ENCODE measurements at regions not wholly inside any gene's neighbourhood (a gene's known extent, or its start where the extent isn't known, plus 50 kb on each side); places are given as distances from the start of the nearest gene placed in this dataset.

DNA sequence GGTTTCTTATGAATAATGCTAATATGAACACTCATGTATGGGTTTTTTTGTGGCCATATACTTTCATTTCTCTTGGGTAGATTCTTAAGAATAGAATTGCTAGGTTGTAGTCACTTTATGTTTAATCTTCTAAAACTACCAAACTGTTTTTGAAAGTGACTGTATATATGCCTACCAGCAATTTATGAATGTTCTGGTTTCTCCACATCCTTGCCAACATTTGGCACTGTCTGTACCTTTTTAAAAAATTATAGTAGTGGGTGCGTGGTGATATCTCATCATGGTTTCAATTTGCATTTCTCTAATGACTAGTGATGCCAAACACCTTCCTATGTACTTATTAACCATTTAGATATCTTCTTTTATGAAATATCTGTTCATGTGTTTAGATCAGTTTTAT is 110.6 kb upstream of the RIOK3 start:
- Histone ChIP-seq H3K9me3 (no peaks in the 10 kb centered on the region), H3K27ac (no peak overlapping the region), H3K27me3 (no peaks in the 10 kb centered on the region), H3K4me1 (no peaks in the 10 kb centered on the region), H3K4me3 (no peak overlapping the region), H3K36me3 (no peaks in the 10 kb centered on the region)
- TF ChIP-seq, protein P1, sequence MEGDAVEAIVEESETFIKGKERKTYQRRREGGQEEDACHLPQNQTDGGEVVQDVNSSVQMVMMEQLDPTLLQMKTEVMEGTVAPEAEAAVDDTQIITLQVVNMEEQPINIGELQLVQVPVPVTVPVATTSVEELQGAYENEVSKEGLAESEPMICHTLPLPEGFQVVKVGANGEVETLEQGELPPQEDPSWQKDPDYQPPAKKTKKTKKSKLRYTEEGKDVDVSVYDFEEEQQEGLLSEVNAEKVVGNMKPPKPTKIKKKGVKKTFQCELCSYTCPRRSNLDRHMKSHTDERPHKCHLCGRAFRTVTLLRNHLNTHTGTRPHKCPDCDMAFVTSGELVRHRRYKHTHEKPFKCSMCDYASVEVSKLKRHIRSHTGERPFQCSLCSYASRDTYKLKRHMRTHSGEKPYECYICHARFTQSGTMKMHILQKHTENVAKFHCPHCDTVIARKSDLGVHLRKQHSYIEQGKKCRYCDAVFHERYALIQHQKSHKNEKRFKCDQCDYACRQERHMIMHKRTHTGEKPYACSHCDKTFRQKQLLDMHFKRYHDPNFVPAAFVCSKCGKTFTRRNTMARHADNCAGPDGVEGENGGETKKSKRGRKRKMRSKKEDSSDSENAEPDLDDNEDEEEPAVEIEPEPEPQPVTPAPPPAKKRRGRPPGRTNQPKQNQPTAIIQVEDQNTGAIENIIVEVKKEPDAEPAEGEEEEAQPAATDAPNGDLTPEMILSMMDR (IDR thresholded peaks at IDR 0.05), result no peak
- TF ChIP-seq POLR2A (IDR thresholded peaks at IDR 0.05), result no peak
- DNase-seq, result no peak

DNA sequence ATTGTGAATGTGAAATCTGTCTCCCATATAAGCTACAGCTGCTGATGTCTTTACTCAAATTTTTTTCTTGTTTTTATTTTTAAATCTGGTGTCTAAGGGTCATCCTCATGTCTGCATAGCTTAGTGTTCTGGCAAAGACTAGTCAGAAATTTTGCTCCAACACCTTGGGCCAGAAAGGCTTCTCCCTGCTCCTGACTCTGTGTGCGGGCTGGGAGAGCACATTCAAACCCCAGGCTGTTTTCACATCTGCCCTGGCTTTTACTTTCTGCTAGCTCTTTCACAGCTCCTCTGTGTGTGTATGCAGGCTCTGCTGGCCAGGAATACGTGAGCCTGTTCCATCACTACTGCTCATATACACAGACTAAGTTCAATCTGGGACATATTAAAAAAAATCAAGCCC is 102.9 kb upstream of the RIOK3 start:
- Histone ChIP-seq H3K9me3 (no peaks in the 10 kb centered on the region), H3K27ac (no peak overlapping the region), H3K27me3 (no peaks in the 10 kb centered on the region), H3K4me3 (no peak overlapping the region), H3K36me3 (no peaks in the 10 kb centered on the region), H3K4me1 (no peaks in the 10 kb centered on the region)
- DNase-seq, result no peak
- TF ChIP-seq, protein P1 (IDR thresholded peaks at IDR 0.05), result no peak
- TF ChIP-seq POLR2A (IDR thresholded peaks at IDR 0.05), result no peak

GRCh38 chr18:23351521-23351920 is 101.6 kb upstream of the RIOK3 start:
- no peak for TF ChIP-seq POLR2A (IDR thresholded peaks at IDR 0.05)
- TF ChIP-seq, protein P1 (IDR thresholded peaks at IDR 0.05), result no peak
- no peaks in the 10 kb centered on the region for H3K36me3 ChIP-seq
- no peaks in the 10 kb centered on the region for H3K9me3 ChIP-seq
- no peak overlapping the region for H3K27ac ChIP-seq
- no peak overlapping the region for H3K4me3 ChIP-seq
- no peak for DNase-seq
- no peaks in the 10 kb centered on the region for H3K4me1 ChIP-seq
- no peaks in the 10 kb centered on the region for H3K27me3 ChIP-seq

DNA sequence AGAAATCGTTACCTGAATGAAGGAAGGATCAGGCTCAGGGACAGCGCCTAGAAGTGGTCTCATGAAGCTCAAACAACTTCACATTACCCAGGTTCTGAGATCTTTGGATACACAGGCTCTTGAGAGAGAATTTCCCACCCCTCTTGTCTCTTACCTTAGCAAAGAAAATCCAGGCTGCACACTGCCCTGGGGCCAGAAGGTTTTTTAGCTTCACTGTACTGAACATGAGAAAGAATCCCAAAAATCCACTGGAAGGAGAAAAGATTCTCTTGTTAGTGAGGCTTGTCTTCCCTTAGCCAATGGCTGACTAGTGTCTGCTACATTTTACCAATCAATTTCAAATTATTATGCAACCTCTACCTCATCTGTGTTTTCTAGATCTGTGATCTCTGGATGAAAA is 101.0 kb upstream of the RIOK3 start:
- H3K4me1 ChIP-seq, result peaks cover 0 to 2% (median 0%) of the 10 kb centered on the region in 4 donors
- TF ChIP-seq, protein P1 (IDR thresholded peaks at IDR 0.05), result no peak
- TF ChIP-seq POLR2A (IDR thresholded peaks at IDR 0.05), result no peak
- no peak overlapping the region for H3K4me3 ChIP-seq
- no peaks in the 10 kb centered on the region for H3K9me3 ChIP-seq
- no peak for DNase-seq
- no peak overlapping the region for H3K27ac ChIP-seq
- H3K36me3 ChIP-seq, result no peaks in the 10 kb centered on the region
- H3K27me3 ChIP-seq, result no peaks in the 10 kb centered on the region

DNA sequence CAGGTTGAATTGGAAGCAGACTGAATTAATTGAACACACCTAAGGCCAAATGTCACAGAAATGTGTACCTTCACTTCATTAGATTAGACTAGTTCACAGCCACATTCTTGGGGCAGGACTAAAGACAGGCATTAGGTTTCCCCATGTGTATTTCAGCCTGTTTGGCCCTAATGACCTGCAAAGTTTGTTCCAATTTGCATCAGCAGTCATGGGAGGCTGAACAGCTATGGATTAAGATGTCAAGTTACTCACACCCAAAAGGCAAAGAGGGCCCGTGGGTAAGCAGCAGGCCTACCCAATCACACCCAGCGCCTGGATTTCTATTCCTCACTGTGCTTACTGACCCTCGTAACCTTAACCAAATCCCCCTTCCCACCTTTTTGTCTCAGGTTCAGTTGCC is 99.6 kb upstream of the RIOK3 start:
- no peak overlapping the region for H3K27ac ChIP-seq
- TF ChIP-seq POLR2A (IDR thresholded peaks at IDR 0.05), result no peak
- TF ChIP-seq, protein P1 (IDR thresholded peaks at IDR 0.05), result no peak
- H3K27me3 ChIP-seq, result no peaks in the 10 kb centered on the region
- H3K9me3 ChIP-seq, result no peaks in the 10 kb centered on the region
- H3K4me3 ChIP-seq, result no peak overlapping the region
- no peaks in the 10 kb centered on the region for H3K36me3 ChIP-seq
- DNase-seq, result no peak
- peaks cover 0 to 12% (median 7%) of the 10 kb centered on the region in 4 donors for H3K4me1 ChIP-seq

DNA sequence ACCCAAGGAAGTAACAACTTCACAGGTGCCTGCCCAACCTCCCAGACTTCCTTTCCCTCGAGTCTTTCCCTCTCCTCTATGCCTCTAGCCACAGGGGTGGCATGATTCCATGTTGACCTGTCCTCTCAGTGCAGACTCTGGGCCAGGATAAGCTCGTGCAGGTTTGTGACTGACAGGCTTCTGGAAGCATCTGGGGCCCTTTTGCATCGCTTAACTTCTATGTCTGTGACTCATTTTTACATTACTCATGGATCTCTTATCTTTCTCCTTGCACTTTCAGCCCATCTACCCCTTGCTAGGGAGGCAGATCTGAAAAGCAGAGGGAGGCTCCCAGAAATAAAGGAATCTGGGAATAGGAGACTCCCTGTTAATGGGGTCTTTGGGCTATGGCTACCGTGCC is 98.5 kb upstream of the RIOK3 start:
- Histone ChIP-seq H3K27me3 (no peaks in the 10 kb centered on the region), H3K9me3 (no peaks in the 10 kb centered on the region), H3K4me3 (no peak overlapping the region), H3K27ac (no peak overlapping the region), H3K4me1 (peaks cover 0 to 14% (median 7%) of the 10 kb centered on the region in 4 donors), H3K36me3 (no peaks in the 10 kb centered on the region)
- DNase-seq, result no peak
- TF ChIP-seq POLR2A (IDR thresholded peaks at IDR 0.05), result no peak
- TF ChIP-seq, protein P1 (IDR thresholded peaks at IDR 0.05), result no peak
